ENCODE measurements at regions not wholly inside any gene's neighbourhood (a gene's known extent, or its start where the extent isn't known, plus 50 kb on each side); places are given as distances from the start of the nearest gene placed in this dataset.
"Not testable (repeated sequence)": the region's sequence is repeated elsewhere in the genome, so short reads cannot be mapped to it uniquely, and the experiment has no call there.

DNA sequence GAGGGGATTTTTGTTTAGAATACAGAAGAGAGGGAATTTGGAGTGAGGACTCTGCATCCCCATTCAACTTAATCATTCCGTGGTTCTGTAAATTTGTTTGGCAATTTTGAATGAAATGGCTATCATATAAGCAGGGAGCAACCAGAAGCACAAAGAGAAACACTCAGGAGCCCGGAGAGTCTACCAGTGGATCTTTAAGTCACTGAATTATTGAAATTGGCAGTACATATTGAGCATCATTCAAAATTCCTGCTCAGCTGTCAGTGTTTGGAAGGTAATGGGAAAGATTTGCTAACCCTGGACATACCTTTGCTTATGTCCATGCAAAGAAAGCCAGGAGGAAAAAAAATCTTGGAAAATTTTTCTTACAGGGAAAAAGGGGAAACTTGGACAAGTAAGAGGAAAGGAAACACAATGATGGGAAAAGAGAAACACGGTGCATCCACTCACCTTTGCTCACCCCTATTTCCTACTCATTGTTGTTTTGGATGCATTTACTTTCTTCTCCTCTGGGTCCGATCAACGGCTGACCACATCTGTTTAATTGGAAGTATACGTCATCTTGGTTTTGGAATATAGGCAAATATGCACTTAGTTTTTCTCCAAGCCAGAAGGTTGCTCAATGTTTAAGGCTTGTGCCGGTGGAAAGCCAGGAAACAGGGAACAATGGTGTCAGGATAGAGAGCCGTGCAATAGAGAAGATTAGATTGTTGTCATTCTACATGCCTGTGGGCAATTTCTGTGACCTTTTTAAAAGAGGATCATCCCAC is 243.0 kb upstream of the LYPLAL1 start:
- H3K36me3 ChIP-seq (ENCODE audit: insufficient read depth, low read length) = no peaks in the 10 kb centered on the region
- no peak overlapping the region for H3K4me3 ChIP-seq
- no peak for DNase-seq (ENCODE audit: low read depth, low spot score)
- TF ChIP-seq POLR2AphosphoS5 (IDR thresholded peaks at IDR 0.05; ENCODE audit: borderline replicate concordance, low read depth, low read length) (no peak), FOXP2 (optimal IDR thresholded peaks at IDR 0.05; ENCODE audit: control extremely low read depth, extremely low read length, insufficient read depth) (no peak), EZH2 (IDR thresholded peaks at IDR 0.05) (no peak)
- H3K9me3 ChIP-seq (ENCODE audit: low read depth, low read length) = no peaks in the 10 kb centered on the region
- H3K9ac ChIP-seq (ENCODE audit: insufficient read length) = no peak overlapping the region
- no peak overlapping the region for H3K27ac ChIP-seq

DNA sequence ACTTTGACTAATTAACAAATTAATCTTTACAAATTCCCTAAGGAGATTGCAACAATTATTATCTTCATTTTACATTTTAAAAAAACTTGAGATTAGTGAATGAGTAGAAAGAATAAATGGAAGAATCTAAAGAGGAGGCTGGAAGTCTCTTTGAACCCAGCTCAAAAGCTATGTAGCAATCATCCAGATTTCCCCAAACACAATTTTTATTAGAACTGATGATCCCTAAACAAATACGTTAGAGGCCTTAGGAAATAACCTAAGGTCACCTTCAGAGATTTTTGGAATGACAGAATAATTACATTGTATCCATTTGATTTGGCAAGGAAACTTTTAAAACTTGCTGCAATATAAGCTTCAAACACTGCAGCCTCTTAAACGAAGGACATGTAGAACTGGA is 242.4 kb upstream of the LYPLAL1 start:
- no peak for DNase-seq (ENCODE audit: low read depth, low spot score)
- no peak overlapping the region for H3K4me3 ChIP-seq
- no peak overlapping the region for H3K9ac ChIP-seq (ENCODE audit: insufficient read length)
- TF ChIP-seq EZH2 (IDR thresholded peaks at IDR 0.05) (no peak), FOXP2 (optimal IDR thresholded peaks at IDR 0.05; ENCODE audit: control extremely low read depth, extremely low read length, insufficient read depth) (no peak), POLR2AphosphoS5 (IDR thresholded peaks at IDR 0.05; ENCODE audit: borderline replicate concordance, low read depth, low read length) (no peak)
- no peak overlapping the region for H3K27ac ChIP-seq
- H3K9me3 ChIP-seq (ENCODE audit: low read depth, low read length) = no peaks in the 10 kb centered on the region
- H3K36me3 ChIP-seq (ENCODE audit: insufficient read depth, low read length) = no peaks in the 10 kb centered on the region

DNA sequence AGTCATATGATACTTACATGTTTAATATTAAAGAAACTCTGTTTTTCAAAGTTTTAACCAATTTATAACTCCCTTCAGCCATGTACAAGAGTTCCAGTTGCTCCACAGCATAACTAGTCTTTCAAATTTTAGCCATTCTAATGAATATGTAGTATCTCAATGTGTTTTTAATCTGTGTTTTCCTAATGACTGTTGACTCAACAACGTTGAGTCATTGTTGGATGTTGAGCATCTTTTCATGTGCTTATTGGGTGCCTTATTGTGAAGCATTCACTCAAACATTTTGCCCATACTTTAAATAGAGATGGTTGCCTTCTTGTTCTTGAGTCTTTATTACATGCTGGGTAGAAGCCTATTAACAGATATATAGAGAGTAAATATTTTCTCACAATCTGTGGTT is 240.2 kb upstream of the LYPLAL1 start:
- DNase-seq (ENCODE audit: low read depth, low spot score) = no peak
- H3K4me3 ChIP-seq = no peak overlapping the region
- no peak overlapping the region for H3K9ac ChIP-seq (ENCODE audit: insufficient read length)
- H3K27ac ChIP-seq = no peak overlapping the region
- TF ChIP-seq FOXP2 (optimal IDR thresholded peaks at IDR 0.05; ENCODE audit: control extremely low read depth, extremely low read length, insufficient read depth) = no peak
- no peak for TF ChIP-seq EZH2 (IDR thresholded peaks at IDR 0.05)
- no peak for TF ChIP-seq POLR2AphosphoS5 (IDR thresholded peaks at IDR 0.05; ENCODE audit: borderline replicate concordance, low read depth, low read length)
- no peaks in the 10 kb centered on the region for H3K36me3 ChIP-seq (ENCODE audit: insufficient read depth, low read length)
- H3K9me3 ChIP-seq (ENCODE audit: low read depth, low read length) = no peaks in the 10 kb centered on the region

DNA sequence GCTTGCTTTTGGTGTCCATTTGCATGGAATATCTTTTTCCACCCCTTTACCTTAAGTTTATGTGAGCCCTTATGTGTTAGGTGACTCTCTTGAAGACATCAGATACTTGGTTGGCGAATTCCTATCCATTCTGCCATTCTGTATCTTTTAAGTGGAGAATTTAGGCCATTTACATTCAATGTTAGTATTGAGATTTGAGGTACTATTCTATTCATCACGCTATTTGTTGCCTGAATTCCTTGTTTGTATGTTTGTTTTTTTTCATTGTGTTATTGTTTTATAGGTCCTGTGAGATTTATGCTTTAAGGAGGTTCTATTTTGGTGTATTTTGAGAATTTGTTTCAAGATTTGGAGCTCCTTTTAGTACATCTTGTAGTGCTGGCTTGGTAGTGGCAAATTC is 238.3 kb upstream of the LYPLAL1 start:
- DNase-seq (ENCODE audit: low read depth, low spot score); H3K36me3 ChIP-seq (ENCODE audit: insufficient read depth, low read length); H3K9me3 ChIP-seq (ENCODE audit: low read depth, low read length); H3K4me3 ChIP-seq; H3K9ac ChIP-seq (ENCODE audit: insufficient read length); H3K27ac ChIP-seq: not testable (repeated sequence)

DNA sequence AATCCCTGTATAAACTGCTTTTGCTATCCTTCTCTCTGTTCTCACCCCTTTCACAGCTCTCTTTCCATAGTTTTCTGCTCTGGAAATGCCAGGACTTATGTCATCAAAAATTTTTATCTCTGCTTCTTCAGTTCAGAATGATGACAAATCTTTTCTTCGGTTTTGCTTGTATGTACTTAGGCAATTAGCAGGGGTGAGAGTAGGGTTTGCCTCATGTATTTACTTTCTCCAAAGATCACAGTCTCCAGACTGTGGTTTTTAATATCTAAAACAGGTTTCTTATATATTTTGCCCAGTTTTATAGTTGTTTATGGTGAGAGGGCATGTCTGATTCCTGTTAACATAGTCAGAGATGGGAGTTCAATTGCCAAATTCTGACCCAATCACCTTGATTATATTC is 235.4 kb upstream of the LYPLAL1 start:
- Histone ChIP-seq H3K36me3 (ENCODE audit: insufficient read depth, low read length) (no peaks in the 10 kb centered on the region), H3K9ac (ENCODE audit: insufficient read length) (no peak overlapping the region), H3K9me3 (ENCODE audit: low read depth, low read length) (no peaks in the 10 kb centered on the region), H3K27ac (no peak overlapping the region), H3K4me3 (no peak overlapping the region)
- TF ChIP-seq FOXP2 (optimal IDR thresholded peaks at IDR 0.05; ENCODE audit: control extremely low read depth, extremely low read length, insufficient read depth) (no peak), EZH2 (IDR thresholded peaks at IDR 0.05) (no peak), POLR2AphosphoS5 (IDR thresholded peaks at IDR 0.05; ENCODE audit: borderline replicate concordance, low read depth, low read length) (no peak)
- DNase-seq (ENCODE audit: low read depth, low spot score) = no peak

DNA sequence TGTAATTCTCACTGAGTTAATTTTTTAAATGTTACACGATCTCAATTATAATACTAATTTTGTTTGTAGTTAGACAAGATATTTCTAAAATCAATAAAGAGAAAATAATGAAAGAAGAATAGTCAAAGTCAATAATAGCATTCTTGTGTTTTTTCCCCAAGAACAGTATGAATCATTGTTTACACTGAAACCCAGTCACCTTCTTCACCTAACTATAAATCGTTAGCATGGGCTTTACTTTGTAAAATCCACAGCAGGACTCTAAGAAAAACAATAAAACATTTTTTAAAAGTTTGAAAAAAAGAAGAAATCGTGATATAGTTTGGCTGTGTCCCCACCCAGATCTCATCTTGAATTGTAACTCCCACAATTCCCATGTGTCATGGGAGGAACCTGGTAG is 234.6 kb upstream of the LYPLAL1 start:
- Histone ChIP-seq H3K4me3 (no peak overlapping the region), H3K36me3 (ENCODE audit: insufficient read depth, low read length) (no peaks in the 10 kb centered on the region), H3K9ac (ENCODE audit: insufficient read length) (no peak overlapping the region), H3K27ac (no peak overlapping the region), H3K9me3 (ENCODE audit: low read depth, low read length) (no peaks in the 10 kb centered on the region)
- no peak for DNase-seq (ENCODE audit: low read depth, low spot score)
- TF ChIP-seq POLR2AphosphoS5 (IDR thresholded peaks at IDR 0.05; ENCODE audit: borderline replicate concordance, low read depth, low read length) (no peak), FOXP2 (optimal IDR thresholded peaks at IDR 0.05; ENCODE audit: control extremely low read depth, extremely low read length, insufficient read depth) (no peak), EZH2 (IDR thresholded peaks at IDR 0.05) (no peak)

DNA sequence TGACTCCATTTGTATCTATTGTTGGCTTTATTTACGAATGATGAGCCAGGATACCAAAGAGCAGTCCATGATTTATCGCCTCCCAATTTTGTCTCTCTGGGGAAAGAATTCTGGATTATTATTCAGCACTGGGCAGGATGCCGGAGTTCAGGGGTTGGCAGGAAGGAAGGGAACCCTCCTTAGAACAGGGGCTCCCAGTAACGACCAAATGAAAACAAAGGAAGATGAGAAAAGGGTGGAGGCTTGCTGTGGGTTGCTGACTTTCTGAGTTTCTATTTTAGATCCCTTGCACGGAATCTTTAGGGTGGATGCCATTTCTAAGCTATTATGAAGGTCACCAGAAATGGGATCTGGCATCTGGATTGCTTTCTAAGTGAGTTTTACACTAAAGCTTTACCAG is 231.2 kb upstream of the LYPLAL1 start:
- DNase-seq (ENCODE audit: low read depth, low spot score) = no peak
- TF ChIP-seq FOXP2 (optimal IDR thresholded peaks at IDR 0.05; ENCODE audit: control extremely low read depth, extremely low read length, insufficient read depth) (no peak), POLR2AphosphoS5 (IDR thresholded peaks at IDR 0.05; ENCODE audit: borderline replicate concordance, low read depth, low read length) (no peak), EZH2 (IDR thresholded peaks at IDR 0.05) (no peak)

DNA sequence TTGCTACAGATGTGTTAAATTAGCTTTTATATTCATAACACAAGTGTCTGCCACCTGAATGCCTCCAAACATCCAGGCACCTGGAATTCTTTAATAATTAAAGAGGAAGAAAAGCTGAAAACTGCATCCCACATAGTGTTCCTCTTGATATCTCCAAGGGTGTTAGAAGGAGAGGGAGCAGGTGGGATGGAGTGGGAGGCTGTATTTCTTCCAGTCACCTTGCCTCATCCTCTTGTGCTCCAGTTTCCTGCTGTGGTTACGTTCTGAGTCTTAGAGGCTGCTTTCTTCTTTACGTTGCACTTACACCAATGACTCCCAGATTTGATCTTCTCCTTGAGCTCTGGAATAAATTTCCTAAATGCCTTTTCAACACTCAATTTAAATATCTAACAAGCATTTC is 230.3 kb upstream of the LYPLAL1 start:
- no peak for TF ChIP-seq FOXP2 (optimal IDR thresholded peaks at IDR 0.05; ENCODE audit: control extremely low read depth, extremely low read length, insufficient read depth)
- TF ChIP-seq POLR2AphosphoS5 (IDR thresholded peaks at IDR 0.05; ENCODE audit: borderline replicate concordance, low read depth, low read length) = no peak
- no peak for TF ChIP-seq EZH2 (IDR thresholded peaks at IDR 0.05)
- no peaks in the 10 kb centered on the region for H3K36me3 ChIP-seq (ENCODE audit: insufficient read depth, low read length)

More for the DNA sequence above, 231.2 kb upstream of the LYPLAL1 start:
- no peak overlapping the region for H3K27ac ChIP-seq
- H3K4me3 ChIP-seq = no peak overlapping the region
- no peaks in the 10 kb centered on the region for H3K9me3 ChIP-seq (ENCODE audit: low read depth, low read length)
- no peak overlapping the region for H3K9ac ChIP-seq (ENCODE audit: insufficient read length)
- no peaks in the 10 kb centered on the region for H3K36me3 ChIP-seq (ENCODE audit: insufficient read depth, low read length)

DNA sequence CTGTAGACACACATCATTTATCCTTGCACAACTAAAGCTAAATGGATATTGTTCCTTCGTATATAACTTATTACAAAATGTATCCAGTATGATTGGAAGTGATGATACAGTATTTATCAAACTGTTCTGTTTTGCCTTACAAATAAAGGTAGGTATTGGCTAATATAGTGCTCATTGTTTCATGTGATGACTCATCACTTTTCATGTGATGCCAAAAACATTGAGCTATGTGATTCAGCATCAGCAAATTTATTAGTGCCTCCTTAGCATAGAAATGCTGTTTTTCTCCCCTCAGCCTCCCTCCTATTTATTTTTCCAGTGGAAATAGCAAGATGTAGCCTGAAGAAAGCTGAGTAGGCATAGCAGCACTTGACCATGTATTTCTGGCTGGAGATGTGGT is 228.6 kb upstream of the LYPLAL1 start:
- no peak overlapping the region for H3K4me3 ChIP-seq
- H3K27ac ChIP-seq = no peak overlapping the region
- H3K9me3 ChIP-seq (ENCODE audit: low read depth, low read length) = no peaks in the 10 kb centered on the region
- DNase-seq (ENCODE audit: low read depth, low spot score) = no peak
- no peaks in the 10 kb centered on the region for H3K36me3 ChIP-seq (ENCODE audit: insufficient read depth, low read length)
- TF ChIP-seq FOXP2 (optimal IDR thresholded peaks at IDR 0.05; ENCODE audit: control extremely low read depth, extremely low read length, insufficient read depth) (no peak), POLR2AphosphoS5 (IDR thresholded peaks at IDR 0.05; ENCODE audit: borderline replicate concordance, low read depth, low read length) (no peak), EZH2 (IDR thresholded peaks at IDR 0.05) (no peak)
- H3K9ac ChIP-seq (ENCODE audit: insufficient read length) = no peak overlapping the region

More for the DNA sequence above, 230.3 kb upstream of the LYPLAL1 start:
- no peak overlapping the region for H3K9ac ChIP-seq (ENCODE audit: insufficient read length)
- no peak overlapping the region for H3K4me3 ChIP-seq
- H3K27ac ChIP-seq = no peak overlapping the region
- H3K9me3 ChIP-seq (ENCODE audit: low read depth, low read length) = no peaks in the 10 kb centered on the region
- no peak for DNase-seq (ENCODE audit: low read depth, low spot score)
